ENCODE measurements at regions not wholly inside any gene's neighbourhood (a gene's known extent, or its start where the extent isn't known, plus 50 kb on each side); places are given as distances from the start of the nearest gene placed in this dataset.

GRCh38 chr16:35180970-35181369, 1721.6 kb downstream of the TP53TG3F start:
- TF ChIP-seq CTCF (tag by site-specific recombination; IDR thresholded peaks at IDR 0.05) (no peak), ZNF510 (tag by site-specific recombination; IDR thresholded peaks at IDR 0.05; ENCODE audit: insufficient replicate concordance) (no peak)
